Suppressor macrophage treated with lipopolysaccharide for 4 hours (primary cell): ENCODE measurements at regions not wholly inside any gene's neighbourhood (a gene's known extent, or its start where the extent isn't known, plus 50 kb on each side); places are given as distances from the start of the nearest gene placed in this dataset.

Source experiments
- DNase-seq: peaks from one replicate; pipeline ENCODE4 v3.0.0-alpha.2; 2020

DNA sequence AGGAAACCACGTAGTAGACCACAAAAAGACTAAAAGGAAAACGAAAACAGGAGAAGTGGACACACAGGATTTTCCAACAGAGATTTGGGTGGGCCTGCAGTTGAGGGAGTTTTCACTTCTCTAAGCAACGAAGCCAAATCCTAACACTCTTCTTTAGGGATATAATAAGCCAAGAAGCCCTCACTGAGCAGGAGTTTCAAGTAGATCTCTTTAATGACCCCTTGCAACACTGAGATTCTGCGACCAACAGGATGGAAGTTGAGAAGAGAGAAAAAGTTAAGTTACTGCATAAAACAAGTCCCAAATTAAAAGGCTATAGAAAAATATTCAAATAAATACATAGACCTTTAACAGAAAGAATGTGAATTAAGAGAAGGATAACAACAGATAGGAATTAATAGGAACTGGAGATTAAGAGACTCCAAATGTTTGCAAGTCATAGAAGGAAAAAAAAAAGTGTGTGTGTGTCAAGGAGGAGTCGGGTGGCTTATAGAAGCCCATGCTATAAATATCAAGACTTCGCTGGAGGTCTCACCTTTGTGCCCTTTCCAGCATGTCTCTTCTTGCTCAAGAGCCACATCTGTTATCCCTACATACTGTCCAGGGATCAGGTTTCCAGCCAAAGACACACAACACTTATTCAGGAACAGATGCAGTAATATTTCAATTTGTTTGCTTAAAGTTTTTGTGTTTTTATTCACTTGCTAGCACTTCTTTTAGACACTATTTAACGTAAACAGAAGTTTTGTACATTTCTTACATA, 69.4 kb upstream of the ARHGAP28 start:
- DNase-seq = no peak

DNA sequence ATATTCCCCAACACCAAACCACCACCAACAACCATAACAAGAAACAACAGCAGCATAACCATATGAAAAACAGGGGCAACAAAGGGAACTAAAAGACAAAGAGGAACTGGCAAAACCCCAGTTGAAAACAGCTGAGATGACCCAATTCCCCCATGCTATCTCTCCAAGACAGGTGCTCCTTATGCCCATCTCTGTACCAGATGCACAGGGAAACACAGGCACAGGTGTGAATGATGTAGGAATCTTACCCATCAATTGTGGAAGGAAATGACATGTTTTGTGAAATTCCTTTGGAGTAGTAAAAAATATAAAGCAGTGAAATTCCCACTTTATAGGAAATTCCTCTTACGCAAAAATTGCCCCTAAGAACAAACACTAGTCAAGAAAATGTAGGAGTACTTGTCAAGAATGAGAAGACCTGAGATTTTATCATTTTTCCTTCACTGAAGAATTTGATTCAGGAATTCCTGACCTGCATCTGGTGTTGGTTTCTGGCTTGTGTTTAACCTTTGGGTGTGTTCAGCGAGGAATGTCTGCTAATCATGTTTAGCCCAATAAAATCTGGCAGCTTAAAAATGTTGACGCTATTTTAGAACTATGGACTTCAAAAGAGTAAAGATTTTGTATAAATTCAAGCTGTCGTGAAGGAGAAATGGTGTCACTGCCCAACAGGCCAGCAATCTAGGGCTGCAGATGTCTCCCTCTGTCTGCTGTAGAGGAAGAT, 67.7 kb upstream of the ARHGAP28 start:
- no peak for DNase-seq

DNA sequence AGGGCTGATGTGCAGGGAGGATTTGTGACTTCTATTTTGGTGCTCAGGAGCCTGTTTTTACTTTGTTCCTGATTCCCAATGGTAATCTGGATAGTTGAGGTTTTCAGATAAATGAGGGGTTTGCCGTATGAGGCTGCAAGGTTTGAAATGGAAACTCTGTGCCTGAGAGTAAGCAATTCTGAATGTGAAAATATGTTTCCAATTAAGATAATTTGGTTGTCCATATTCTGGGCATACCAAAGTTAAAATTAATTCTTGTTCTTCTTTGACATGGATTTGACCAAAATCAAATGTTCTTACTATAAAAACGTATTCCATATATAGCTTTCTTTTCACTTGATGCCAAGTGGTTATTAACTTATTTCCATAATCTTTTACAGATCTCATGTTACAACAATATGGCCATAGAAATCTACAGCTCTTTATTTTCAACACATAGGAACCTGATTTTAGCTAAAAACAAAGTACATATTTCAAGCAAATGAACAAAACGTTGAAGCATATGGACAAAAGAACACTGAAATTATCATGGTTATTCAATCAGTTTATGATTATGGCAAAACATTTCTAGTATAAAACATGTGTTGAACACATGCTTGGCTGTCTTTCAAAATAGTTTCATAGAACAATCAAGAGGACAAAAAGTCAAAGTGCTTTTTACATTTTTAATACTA, 63.4 kb upstream of the ARHGAP28 start:
- DNase-seq = no peak

DNA sequence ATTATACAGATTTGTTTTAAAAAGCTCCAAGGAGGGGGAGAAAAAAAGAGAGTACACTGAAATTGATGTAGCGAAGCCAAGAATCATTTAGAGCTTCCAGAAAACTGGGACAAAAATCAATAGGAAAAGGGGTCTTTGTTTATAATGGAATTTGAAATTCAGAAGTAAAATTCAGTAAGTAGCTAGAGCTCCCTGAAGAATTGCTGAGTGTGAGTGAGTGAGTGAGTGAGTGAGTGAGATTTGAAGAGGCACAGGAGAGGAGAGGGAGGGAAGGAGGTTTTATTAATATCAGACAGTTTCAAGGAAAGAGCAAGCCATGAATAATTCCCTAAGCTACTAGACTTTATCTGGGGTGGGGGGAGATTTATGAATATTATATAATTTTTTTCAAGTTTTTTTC, 60.7 kb upstream of the ARHGAP28 start:
- no peak for DNase-seq

DNA sequence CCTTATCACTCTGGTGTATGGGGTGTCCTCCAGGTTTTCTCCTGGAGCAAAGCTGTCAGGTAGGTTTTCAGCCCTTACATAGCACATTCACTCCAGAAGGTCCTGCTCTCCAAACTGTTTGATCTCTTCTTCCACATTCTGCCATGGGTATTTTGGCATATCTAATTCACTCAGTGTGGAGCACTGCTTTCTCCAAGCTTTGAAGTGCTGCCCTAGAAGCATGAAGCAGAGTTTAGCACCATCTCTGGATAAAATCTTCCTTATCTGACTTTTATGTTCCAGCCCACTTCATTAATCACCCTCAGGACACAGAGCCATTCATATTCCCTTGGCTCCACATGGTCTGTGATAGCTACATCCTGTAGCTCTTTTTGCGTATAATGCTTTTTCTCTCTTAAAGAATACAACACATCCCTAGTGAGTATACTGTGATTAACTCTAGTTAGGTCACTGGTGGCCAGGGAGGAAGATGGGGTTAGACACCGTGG, 56.7 kb upstream of the ARHGAP28 start:
- no peak for DNase-seq

DNA sequence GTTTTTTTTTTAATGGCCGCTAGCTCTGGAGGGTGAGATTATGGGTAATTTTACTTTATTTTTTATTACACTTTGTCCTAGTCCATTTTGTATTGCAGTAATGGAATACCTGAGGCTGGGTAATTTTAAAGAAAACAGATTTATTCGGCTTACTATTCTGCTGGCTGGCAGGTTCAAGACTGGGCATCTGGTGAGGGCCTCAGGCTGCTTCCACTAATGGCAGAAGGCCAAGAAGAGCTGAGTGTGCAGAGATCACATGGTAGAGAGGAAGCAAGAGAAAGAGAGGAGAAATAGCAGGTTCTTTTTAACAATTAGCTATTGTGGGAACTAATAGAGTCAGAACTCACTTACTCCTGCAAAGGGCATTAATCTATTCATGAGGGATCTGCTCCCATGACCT, 52.4 kb upstream of the ARHGAP28 start:
- no peak for DNase-seq

DNA sequence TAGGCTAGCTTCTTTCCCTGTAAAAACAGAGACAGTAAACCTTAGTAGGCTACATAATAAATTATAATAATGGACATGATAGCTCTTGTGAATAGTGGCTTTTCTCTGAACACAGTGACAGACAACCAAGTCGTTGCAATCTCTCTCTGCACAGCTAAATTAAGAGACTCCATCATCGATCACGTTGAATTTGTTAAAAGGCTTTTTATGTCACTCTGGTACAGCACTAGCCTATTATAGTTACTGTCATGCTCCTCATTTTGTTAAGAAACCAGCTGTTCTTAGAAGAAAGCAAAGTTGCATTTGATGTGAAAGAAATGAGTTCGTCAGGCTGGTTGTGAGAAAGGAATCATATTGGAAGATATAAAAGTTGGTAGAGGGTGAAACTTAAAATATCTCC, 50.3 kb upstream of the ARHGAP28 start:
- no peak for DNase-seq
